DND-41 (cell line): ENCODE measurements at regions not wholly inside any gene's neighbourhood (a gene's known extent, or its start where the extent isn't known, plus 50 kb on each side); places are given as distances from the start of the nearest gene placed in this dataset.

ENCODE experiments used
- CTCF ChIP-seq: IDR thresholded peaks from 2 replicates; pipeline ENCODE4 v1.5.1; 2012; ENCODE audit warnings: borderline replicate concordance, low read length, moderate library complexity, mild to moderate bottlenecking; ENCODE audit not compliant: poor library complexity, severe bottlenecking; ENCODE audit errors: extremely low read depth
- EZH2 ChIP-seq: IDR thresholded peaks from 3 replicates; pipeline ENCODE4 v1.6.1; 2012; ENCODE audit warnings: borderline replicate concordance, low read depth, mild to moderate bottlenecking, moderate library complexity, low read length, inconsistent platforms; ENCODE audit not compliant: severe bottlenecking

GRCh38 chr7:136807598-136807997 is 60.9 kb upstream of the CHRM2 start:
- no peak for TF ChIP-seq CTCF
- no peak for TF ChIP-seq EZH2
